ENCODE measurements at regions not wholly inside any gene's neighbourhood (a gene's known extent, or its start where the extent isn't known, plus 50 kb on each side); places are given as distances from the start of the nearest gene placed in this dataset.

DNA sequence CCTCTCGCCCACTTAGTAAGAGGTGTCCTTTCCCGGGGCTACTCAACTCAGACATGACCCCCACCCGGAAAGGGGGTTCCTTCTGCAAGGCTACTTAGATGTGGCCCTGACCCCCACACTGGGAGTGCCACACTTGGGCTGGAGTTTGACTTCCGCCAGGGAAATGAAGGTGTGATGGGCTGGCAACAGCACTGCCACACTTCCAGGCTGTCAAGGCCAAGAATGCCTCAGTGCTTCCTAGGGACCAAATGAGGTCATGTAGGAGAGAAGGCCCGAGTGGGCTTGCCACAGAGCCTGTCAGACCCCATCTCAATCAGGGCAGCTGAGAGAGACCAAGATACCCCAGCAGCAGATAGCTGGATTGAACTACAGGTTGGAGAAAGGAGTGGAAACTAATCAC is 55.5 kb downstream of the DRD1 start:
- DNase-seq (ENCODE audit: low read depth), result no peak

DNA sequence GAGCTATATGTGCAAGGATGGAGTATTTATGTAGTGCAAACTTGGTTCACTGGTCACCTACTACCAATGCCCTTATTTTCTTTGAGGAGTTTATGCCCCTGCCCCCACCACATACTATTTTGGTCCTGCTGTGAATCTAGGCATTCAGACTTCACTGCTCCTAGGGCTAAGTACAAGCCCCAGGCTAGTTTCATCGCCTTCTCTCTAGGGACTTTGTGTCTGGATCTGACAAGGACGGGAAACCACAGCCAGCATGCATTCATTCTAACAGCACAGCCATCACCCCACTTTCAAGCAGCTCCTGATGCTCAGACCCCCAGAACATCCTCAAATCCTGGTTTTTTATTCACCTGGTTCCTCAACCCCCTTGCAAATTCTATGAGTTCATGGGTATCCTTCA is 56.8 kb downstream of the DRD1 start:
- no peak for DNase-seq (ENCODE audit: low read depth)

DNA sequence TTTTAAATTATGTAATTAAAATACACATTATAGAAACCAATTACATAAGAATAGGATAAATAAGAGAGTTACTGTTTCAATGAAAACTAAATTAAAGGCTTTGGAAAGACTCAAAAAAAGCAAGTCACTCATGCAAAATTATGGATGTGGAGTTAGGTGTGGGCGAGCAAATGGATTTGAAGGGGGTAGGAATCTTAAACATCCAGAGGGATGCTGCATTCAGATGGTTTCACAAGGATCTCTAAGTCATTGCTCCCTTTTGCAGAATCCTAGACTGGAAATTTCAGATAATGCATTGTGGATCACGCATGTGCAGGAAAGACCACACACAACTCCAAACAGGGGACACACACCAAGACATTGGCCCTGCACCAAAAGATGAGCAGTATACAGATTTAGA is 57.5 kb downstream of the DRD1 start:
- DNase-seq (ENCODE audit: low read depth), result no peak

- DNase-seq (ENCODE audit: low read depth), result no peak
Observed at GRCh38 chr5:175385691-175386362, 58.2 kb downstream of the DRD1 start.

- no peak for DNase-seq (ENCODE audit: low read depth)
Observed at GRCh38 chr5:175384724-175385552, 59.0 kb downstream of the DRD1 start.

DNA sequence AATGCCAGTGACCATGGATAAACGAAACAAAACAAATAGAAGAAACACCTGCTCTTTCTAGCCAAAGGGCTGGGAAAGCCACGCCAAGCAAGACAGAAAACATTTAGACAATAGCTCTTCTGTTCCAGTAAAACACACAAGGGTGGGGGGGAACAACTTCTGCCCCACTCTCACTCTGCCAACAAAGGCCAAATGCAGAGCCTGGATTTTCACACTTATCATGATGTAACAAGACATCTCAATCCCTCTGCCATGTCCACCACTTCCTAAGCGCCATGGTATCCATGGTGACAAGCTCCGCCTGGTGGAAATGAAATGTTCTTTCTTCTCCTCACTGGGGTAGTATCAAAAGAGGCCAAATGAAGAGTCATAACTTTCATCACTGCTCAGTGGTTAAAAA is 60.6 kb downstream of the DRD1 start:
- no peak for DNase-seq (ENCODE audit: low read depth)

DNA sequence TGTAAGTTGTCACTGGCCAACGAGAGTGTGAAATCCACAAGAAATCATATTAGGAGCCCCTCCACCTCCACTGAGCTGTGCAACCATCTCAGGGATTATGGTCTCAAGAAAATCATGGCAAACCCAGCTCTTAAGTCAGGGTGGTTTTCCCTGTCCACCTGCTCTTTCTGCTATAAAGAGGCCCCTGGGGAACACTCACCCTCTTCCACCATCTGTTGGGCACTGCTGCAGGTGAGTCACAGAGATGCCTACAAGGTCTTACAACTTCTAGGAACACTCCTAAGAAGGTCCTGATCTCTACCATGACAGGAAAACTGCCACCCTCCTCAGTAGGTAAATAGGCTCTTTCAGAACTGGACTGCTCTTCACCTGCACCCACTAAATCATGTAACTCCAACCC is 61.8 kb downstream of the DRD1 start:
- DNase-seq (ENCODE audit: low read depth), result no peak

DNA sequence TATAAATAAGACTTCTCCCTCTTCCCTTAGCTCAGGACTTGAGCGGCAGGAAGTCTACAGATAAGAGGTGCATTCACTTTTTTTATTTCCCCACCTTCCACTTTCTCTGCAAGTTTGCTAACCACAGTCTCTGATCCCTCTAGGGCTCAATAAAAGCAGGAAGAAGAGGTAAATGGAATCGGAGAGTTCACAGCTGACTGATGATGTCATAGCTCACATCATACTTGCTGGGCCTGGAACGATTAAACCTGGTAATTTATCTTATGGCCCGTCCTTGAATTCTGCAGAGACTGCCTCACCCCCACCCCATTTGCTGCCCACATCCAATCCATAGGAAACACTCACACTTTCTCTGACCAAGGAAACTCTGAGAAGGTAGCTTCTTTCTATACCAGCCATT is 62.9 kb downstream of the DRD1 start:
- no peak for DNase-seq (ENCODE audit: low read depth)

DNA sequence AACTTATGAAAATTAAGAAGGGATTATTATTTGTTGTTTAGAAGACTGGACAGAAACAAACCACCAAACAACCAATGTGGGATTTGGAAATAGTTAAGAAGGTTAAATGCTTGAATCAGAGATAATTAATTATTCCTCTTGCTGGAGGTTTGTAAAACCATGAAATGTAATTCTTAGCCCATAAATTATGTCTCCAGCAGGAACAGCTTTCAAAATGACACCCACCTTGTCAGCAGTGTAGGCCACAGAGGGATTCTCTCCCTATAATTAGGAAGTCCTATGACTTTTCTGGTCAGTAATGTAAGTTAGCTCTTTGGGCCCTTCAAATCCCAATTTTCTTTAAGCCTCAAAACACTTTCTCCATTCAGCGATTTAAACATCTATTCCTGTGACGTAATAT is 63.3 kb downstream of the DRD1 start:
- no peak for DNase-seq (ENCODE audit: low read depth)

GRCh38 chr5:175379867-175380266 is 64.1 kb downstream of the DRD1 start:
- no peak for DNase-seq (ENCODE audit: low read depth)

DNA sequence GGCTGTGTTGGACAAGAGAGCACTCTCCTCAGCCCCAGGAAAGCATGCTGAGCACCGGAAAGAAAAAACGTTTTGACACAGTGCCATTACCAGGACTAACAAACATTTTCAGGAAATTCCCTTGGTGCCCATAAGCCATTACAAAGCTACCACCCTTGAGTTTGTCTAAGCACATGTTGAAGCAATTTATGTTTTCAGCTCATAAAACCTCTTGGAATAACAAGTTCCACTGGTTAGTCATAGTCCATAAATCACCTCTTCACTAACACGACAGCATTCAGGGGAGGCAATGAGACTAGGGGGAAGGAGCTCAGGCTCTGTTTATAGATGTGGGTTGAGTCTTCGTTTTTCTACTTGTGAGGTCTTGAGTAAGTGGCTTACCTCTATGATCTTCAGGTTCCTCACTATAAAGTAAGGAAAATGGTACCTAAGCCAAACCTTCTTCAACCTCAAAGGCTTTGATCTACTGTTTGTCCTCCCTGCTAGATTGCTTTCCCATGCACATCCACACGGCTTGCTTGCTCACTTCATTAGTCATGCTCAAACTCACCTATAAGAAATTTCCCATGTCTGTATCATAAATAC is 65.4 kb downstream of the DRD1 start:
- no peak for DNase-seq (ENCODE audit: low read depth)

DNA sequence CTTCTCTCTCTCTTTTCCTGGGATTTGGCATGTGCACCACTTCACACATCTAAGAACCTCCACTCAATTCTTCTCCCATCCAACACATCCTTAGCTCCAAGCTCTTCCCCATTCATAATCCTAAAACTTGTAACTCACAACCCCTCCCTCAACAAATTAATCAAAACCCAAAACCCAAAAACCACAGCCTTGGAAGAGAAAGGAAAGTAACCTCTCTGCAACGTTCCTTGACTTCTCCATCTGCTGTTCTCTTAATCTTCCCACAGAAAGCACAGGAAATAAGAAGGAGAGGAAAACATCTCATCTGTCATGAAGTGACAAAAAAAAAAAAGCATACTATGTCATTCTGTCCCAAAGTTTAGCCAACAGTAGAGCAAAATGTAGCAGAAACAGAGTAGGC is 66.2 kb downstream of the DRD1 start:
- DNase-seq (ENCODE audit: low read depth), result no peak

- DNase-seq (ENCODE audit: low read depth), result no peak
Observed at GRCh38 chr5:175374166-175374875, 69.7 kb downstream of the DRD1 start.

- DNase-seq (ENCODE audit: low read depth), result no peak
Observed at GRCh38 chr5:175365866-175366265, 78.1 kb downstream of the DRD1 start.

- no peak for DNase-seq (ENCODE audit: low read depth)
Observed at GRCh38 chr5:175363300-175363699, 80.7 kb downstream of the DRD1 start.

- no peak for DNase-seq (ENCODE audit: low read depth)
Observed at GRCh38 chr5:175357995-175358394, 86.0 kb downstream of the DRD1 start.

- DNase-seq (ENCODE audit: low read depth), result no peak
Observed at GRCh38 chr5:175356428-175356827, 87.6 kb downstream of the DRD1 start.

DNA sequence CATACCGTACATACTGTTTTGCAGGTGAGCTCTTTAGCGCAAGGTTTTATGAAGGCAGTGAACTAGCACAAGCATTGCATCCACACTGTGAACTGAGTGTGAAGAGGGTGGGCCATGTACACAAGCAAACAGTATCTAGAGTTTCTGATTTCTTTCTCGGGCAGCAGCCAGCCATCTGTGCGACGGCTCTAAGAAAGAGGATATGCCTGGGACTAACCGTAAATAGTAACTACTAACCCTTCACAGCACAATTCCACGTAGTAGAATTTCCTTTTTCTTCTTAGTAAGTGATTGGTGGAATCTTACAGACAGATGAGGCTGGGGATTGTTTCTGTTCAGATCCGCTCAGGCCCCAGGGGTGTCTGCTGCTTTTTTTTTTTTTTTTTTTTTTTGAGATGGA is 89.0 kb downstream of the DRD1 start:
- DNase-seq (ENCODE audit: low read depth), result no peak

GRCh38 chr5:175353926-175354325 is 90.1 kb downstream of the DRD1 start:
- DNase-seq (ENCODE audit: low read depth), result no peak

DNA sequence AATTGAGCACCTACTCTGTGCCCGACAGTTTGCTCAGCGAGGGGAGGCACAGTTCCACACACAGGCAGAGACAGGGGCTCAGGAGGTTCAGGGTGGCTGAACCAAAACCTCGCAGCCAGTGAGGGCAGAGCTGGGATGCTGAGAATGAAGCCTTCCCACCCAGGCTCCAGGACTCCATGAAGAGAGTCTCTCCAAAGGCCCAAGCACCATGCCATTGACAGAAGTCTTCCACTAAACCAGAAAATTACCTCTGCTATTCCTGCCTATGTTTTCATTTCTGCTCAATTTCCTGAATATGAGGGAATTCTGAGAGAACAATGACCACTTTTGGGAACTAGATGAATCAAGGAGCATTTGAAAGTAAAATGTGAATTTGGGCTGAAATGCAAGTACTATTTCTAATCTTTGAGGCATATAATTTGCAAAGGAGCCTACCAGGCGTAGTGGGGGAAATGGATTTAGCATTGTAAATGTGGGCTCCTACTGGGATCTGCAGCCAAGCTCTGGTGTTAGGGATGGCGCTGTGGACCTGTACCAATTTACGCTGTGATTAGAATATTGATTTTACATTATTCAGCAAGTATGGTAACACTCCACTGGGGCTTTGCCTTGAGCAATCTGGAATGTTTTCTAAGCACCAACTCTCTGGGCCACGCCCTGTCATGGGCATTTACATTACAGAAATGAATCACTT is 91.9 kb downstream of the DRD1 start:
- no peak for DNase-seq (ENCODE audit: low read depth)

- DNase-seq (ENCODE audit: low read depth), result no peak
Observed at GRCh38 chr5:175351126-175351525, 92.9 kb downstream of the DRD1 start.

GRCh38 chr5:175347931-175348330 is 96.1 kb downstream of the DRD1 start:
- DNase-seq (ENCODE audit: low read depth), result no peak
